GM23338 (cell line): ENCODE measurements at regions not wholly inside any gene's neighbourhood (a gene's known extent, or its start where the extent isn't known, plus 50 kb on each side); places are given as distances from the start of the nearest gene placed in this dataset.

Experiments used
- ATAC-seq: fragments of 200-7000 bp; cut with Tn5 transposase; 3 replicates; pipeline ENCODE4 v1.9.1; 2020
- DNase-seq: peaks from one replicate; pipeline ENCODE4 v3.0.0-alpha.2; 2015; ENCODE audit warnings: low spot score
- H2AFZ ChIP-seq: fragments of 200-600 bp; sonication (generic); 2 replicates; pipeline ENCODE4 v1.8.0; 2016; ENCODE audit warnings: antibody characterized with exemption, mild to moderate bottlenecking, moderate library complexity
- H3F3A ChIP-seq: fragments of 200-600 bp; sonication (generic); replicated peaks from 2 replicates; pipeline ENCODE4 v1.8.0; 2017; ENCODE audit warnings: antibody characterized with exemption, mixed run types, low read depth
- H3K27ac ChIP-seq: fragments of 200-600 bp; sonication (generic); 2 replicates; pipeline ENCODE4 v1.6.1; 2016; ENCODE audit warnings: low read depth
- H3K27me3 ChIP-seq: fragments of 200-600 bp; sonication (generic); 2 replicates; pipeline ENCODE4 v1.8.0; 2016; ENCODE audit warnings: mild to moderate bottlenecking, mixed run types, moderate library complexity; ENCODE audit not compliant: insufficient read depth
- H3K36me3 ChIP-seq: fragments of 200-600 bp; sonication (generic); 2 replicates; pipeline ENCODE4 v1.8.0; 2016; ENCODE audit warnings: mild to moderate bottlenecking; ENCODE audit not compliant: insufficient read depth
- H3K4me1 ChIP-seq: fragments of 200-600 bp; sonication (generic); 2 replicates; pipeline ENCODE4 v1.8.0; 2016; ENCODE audit warnings: mild to moderate bottlenecking, moderate library complexity; ENCODE audit not compliant: insufficient read depth
- H3K4me2 ChIP-seq: fragments of 200-600 bp; sonication (generic); 2 replicates; pipeline ENCODE4 v1.7.1; 2017; ENCODE audit warnings: mixed run types
- H3K4me3 ChIP-seq: fragments of 200-600 bp; sonication (generic); 2 replicates; pipeline ENCODE4 v1.6.1; 2016; ENCODE audit warnings: mixed run types
- H3K79me2 ChIP-seq: fragments of 200-600 bp; sonication (generic); replicated peaks from 2 replicates; pipeline ENCODE4 v1.8.0; 2017; ENCODE audit warnings: mild to moderate bottlenecking; ENCODE audit not compliant: insufficient read depth
- H3K9me2 ChIP-seq: fragments of 200-600 bp; sonication (generic); 2 replicates; pipeline ENCODE4 v1.8.0; 2017; ENCODE audit not compliant: insufficient read depth
- H4K20me1 ChIP-seq: fragments of 200-600 bp; sonication (generic); replicated peaks from 2 replicates; pipeline ENCODE4 v1.8.0; 2017; ENCODE audit warnings: mild to moderate bottlenecking; ENCODE audit not compliant: insufficient read depth
- H3K27ac Mint-ChIP-seq: 2 replicates; pipeline ENCODE4 v1.8.0; 2020; ENCODE audit warnings: inconsistent platforms, mild to moderate bottlenecking, moderate library complexity, mixed read lengths
- H3K27me3 Mint-ChIP-seq: 3 replicates; pipeline ENCODE4 v1.8.0; 2022; ENCODE audit warnings: low read depth, mild to moderate bottlenecking, moderate library complexity, mixed read lengths, inconsistent platforms; ENCODE audit not compliant: insufficient read depth, poor library complexity
- H3K36me3 Mint-ChIP-seq: 3 replicates; pipeline ENCODE4 v1.8.0; 2021; ENCODE audit warnings: low read depth, mild to moderate bottlenecking, inconsistent platforms, moderate library complexity, mixed read lengths
- H3K4me1 Mint-ChIP-seq: 3 replicates; pipeline ENCODE4 v1.8.0; 2020; ENCODE audit warnings: mild to moderate bottlenecking, inconsistent platforms, mixed read lengths
- H3K4me3 Mint-ChIP-seq: 3 replicates; pipeline ENCODE4 v1.8.0; 2021; ENCODE audit warnings: moderate library complexity, mild to moderate bottlenecking, inconsistent platforms, mixed read lengths
- H3K9me3 Mint-ChIP-seq: 3 replicates; pipeline ENCODE4 v1.8.0; 2020; ENCODE audit warnings: moderate library complexity, mild to moderate bottlenecking, inconsistent platforms, mixed read lengths
- CREB1 ChIP-seq: fragments of 250-450 bp; sonication (Bioruptor Pico); IDR thresholded peaks from 2 replicates; pipeline ENCODE4 v1.5.0; 2020; ENCODE audit warnings: low read depth, mild to moderate bottlenecking, moderate library complexity
- EZH2 ChIP-seq: fragments of 200-600 bp; sonication (generic); IDR thresholded peaks from one replicate; pipeline ENCODE4 v1.8.0; 2017; ENCODE audit warnings: antibody characterized with exemption, mild to moderate bottlenecking, low read depth; ENCODE audit not compliant: unreplicated experiment
- EZH2phosphoT487 ChIP-seq: fragments of 200-600 bp; sonication (generic); IDR thresholded peaks from one replicate; pipeline ENCODE4 v1.8.1; 2018; ENCODE audit warnings: antibody characterized with exemption; ENCODE audit not compliant: unreplicated experiment
- JUNB ChIP-seq: IDR thresholded peaks from one replicate; pipeline ENCODE4 v1.6.1; 2016; ENCODE audit warnings: antibody characterized with exemption; ENCODE audit not compliant: unreplicated experiment
- NANOG ChIP-seq: IDR thresholded peaks from 2 replicates; pipeline ENCODE4 v1.6.1; 2016; ENCODE audit warnings: antibody characterized with exemption, borderline replicate concordance
- POLR2AphosphoS5 ChIP-seq: IDR thresholded peaks from 2 replicates; pipeline ENCODE4 v1.6.1; 2016; ENCODE audit warnings: antibody characterized with exemption, low read depth
- REST ChIP-seq: IDR thresholded peaks from one replicate; pipeline ENCODE4 v1.6.1; 2018; ENCODE audit warnings: antibody characterized with exemption; ENCODE audit not compliant: unreplicated experiment
- STAT1 ChIP-seq: IDR thresholded peaks from one replicate; pipeline ENCODE4 v1.6.1; 2016; ENCODE audit warnings: antibody characterized with exemption; ENCODE audit not compliant: unreplicated experiment
- ZNF114 ChIP-seq: fragments of 250-450 bp; sonication (Bioruptor Pico); IDR thresholded peaks from 2 replicates; pipeline ENCODE4 v1.5.0; 2020; ENCODE audit warnings: mild to moderate bottlenecking, moderate library complexity
- ZNF331 ChIP-seq: fragments of 250-450 bp; sonication (Bioruptor Pico); IDR thresholded peaks from 2 replicates; pipeline ENCODE4 v1.5.0; 2020; ENCODE audit warnings: low read depth, mild to moderate bottlenecking, moderate library complexity
- TF ChIP-seq, protein P1 (sequence below): IDR thresholded peaks from 2 replicates; pipeline ENCODE4 v1.6.1; 2016; ENCODE audit warnings: antibody characterized with exemption
- TF ChIP-seq, protein P2 (sequence below): fragments of 250-450 bp; sonication (Bioruptor Pico); IDR thresholded peaks from 2 replicates; pipeline ENCODE4 v1.5.0; 2020; ENCODE audit warnings: mild to moderate bottlenecking, moderate library complexity
- TF ChIP-seq, protein P3 (sequence below), 2 experiments: fragments of 200-600 bp in 1 of 2; sonication (generic) in 1 of 2; conservative IDR thresholded peaks; 2 replicates each; pipeline versions ENCODE4 v1.5.1 to v1.6.1; 2016 to 2017; ENCODE audit warnings: antibody characterized with exemption in 2 of 2, low read depth in 2 of 2, mild to moderate bottlenecking in 2 of 2, moderate library complexity in 1 of 2

- Histone ChIP-seq H3K9me2 (peaks cover 21% of the 10 kb centered on the region), H3K27me3 (no peaks in the 10 kb centered on the region), H3F3A (no peaks in the 10 kb centered on the region), H4K20me1 (no peaks in the 10 kb centered on the region), H3K4me2 (no peak overlapping the region), H3K79me2 (no peaks in the 10 kb centered on the region), H3K4me1 (no peaks in the 10 kb centered on the region), H2AFZ (no peak overlapping the region), H3K4me3 (no peak overlapping the region), H3K36me3 (no peaks in the 10 kb centered on the region), H3K27ac (no peak overlapping the region)
- TF ChIP-seq EZH2 (no peak), CREB1 (CRISPR knock-in tag) (no peak), JUNB (no peak), EZH2phosphoT487 (no peak), ZNF114 (CRISPR knock-in tag) (no peak), ZNF331 (CRISPR knock-in tag) (no peak), NANOG (no peak), REST (no peak), POLR2AphosphoS5 (no peak), STAT1 (no peak)
- TF ChIP-seq, protein P1, sequence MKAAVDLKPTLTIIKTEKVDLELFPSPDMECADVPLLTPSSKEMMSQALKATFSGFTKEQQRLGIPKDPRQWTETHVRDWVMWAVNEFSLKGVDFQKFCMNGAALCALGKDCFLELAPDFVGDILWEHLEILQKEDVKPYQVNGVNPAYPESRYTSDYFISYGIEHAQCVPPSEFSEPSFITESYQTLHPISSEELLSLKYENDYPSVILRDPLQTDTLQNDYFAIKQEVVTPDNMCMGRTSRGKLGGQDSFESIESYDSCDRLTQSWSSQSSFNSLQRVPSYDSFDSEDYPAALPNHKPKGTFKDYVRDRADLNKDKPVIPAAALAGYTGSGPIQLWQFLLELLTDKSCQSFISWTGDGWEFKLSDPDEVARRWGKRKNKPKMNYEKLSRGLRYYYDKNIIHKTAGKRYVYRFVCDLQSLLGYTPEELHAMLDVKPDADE = no peak
- TF ChIP-seq, protein P2, sequence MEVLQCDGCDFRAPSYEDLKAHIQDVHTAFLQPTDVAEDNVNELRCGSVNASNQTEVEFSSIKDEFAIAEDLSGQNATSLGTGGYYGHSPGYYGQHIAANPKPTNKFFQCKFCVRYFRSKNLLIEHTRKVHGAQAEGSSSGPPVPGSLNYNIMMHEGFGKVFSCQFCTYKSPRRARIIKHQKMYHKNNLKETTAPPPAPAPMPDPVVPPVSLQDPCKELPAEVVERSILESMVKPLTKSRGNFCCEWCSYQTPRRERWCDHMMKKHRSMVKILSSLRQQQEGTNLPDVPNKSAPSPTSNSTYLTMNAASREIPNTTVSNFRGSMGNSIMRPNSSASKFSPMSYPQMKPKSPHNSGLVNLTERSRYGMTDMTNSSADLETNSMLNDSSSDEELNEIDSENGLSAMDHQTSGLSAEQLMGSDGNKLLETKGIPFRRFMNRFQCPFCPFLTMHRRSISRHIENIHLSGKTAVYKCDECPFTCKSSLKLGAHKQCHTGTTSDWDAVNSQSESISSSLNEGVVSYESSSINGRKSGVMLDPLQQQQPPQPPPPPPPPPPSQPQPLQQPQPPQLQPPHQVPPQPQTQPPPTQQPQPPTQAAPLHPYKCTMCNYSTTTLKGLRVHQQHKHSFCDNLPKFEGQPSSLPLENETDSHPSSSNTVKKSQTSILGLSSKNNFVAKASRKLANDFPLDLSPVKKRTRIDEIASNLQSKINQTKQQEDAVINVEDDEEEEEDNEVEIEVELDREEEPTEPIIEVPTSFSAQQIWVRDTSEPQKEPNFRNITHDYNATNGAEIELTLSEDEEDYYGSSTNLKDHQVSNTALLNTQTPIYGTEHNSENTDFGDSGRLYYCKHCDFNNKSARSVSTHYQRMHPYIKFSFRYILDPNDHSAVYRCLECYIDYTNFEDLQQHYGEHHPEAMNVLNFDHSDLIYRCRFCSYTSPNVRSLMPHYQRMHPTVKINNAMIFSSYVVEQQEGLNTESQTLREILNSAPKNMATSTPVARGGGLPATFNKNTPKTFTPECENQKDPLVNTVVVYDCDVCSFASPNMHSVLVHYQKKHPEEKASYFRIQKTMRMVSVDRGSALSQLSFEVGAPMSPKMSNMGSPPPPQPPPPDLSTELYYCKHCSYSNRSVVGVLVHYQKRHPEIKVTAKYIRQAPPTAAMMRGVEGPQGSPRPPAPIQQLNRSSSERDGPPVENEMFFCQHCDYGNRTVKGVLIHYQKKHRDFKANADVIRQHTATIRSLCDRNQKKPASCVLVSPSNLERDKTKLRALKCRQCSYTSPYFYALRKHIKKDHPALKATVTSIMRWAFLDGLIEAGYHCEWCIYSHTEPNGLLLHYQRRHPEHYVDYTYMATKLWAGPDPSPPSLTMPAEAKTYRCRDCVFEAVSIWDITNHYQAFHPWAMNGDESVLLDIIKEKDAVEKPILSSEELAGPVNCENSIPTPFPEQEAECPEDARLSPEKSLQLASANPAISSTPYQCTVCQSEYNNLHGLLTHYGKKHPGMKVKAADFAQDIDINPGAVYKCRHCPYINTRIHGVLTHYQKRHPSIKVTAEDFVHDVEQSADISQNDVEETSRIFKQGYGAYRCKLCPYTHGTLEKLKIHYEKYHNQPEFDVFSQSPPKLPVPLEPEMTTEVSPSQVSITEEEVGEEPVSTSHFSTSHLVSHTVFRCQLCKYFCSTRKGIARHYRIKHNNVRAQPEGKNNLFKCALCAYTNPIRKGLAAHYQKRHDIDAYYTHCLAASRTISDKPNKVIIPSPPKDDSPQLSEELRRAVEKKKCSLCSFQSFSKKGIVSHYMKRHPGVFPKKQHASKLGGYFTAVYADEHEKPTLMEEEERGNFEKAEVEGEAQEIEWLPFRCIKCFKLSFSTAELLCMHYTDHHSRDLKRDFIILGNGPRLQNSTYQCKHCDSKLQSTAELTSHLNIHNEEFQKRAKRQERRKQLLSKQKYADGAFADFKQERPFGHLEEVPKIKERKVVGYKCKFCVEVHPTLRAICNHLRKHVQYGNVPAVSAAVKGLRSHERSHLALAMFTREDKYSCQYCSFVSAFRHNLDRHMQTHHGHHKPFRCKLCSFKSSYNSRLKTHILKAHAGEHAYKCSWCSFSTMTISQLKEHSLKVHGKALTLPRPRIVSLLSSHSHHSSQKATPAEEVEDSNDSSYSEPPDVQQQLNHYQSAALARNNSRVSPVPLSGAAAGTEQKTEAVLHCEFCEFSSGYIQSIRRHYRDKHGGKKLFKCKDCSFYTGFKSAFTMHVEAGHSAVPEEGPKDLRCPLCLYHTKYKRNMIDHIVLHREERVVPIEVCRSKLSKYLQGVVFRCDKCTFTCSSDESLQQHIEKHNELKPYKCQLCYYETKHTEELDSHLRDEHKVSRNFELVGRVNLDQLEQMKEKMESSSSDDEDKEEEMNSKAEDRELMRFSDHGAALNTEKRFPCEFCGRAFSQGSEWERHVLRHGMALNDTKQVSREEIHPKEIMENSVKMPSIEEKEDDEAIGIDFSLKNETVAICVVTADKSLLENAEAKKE (CRISPR knock-in tag) = no peak
- TF ChIP-seq, protein P3, sequence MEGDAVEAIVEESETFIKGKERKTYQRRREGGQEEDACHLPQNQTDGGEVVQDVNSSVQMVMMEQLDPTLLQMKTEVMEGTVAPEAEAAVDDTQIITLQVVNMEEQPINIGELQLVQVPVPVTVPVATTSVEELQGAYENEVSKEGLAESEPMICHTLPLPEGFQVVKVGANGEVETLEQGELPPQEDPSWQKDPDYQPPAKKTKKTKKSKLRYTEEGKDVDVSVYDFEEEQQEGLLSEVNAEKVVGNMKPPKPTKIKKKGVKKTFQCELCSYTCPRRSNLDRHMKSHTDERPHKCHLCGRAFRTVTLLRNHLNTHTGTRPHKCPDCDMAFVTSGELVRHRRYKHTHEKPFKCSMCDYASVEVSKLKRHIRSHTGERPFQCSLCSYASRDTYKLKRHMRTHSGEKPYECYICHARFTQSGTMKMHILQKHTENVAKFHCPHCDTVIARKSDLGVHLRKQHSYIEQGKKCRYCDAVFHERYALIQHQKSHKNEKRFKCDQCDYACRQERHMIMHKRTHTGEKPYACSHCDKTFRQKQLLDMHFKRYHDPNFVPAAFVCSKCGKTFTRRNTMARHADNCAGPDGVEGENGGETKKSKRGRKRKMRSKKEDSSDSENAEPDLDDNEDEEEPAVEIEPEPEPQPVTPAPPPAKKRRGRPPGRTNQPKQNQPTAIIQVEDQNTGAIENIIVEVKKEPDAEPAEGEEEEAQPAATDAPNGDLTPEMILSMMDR (conservative IDR thresholded peaks at IDR 0.05; ENCODE audit: low read depth in 2 of 2) = no peak
- Mint-ChIP-seq H3K4me1 (no peaks in the 10 kb centered on the region), H3K27ac (no peak overlapping the region), H3K36me3 (peaks cover 8% of the 10 kb centered on the region), H3K9me3 (peaks cover 76% of the 10 kb centered on the region), H3K4me3 (no peak overlapping the region), H3K27me3 (no peaks in the 10 kb centered on the region)
- DNase-seq (no peak), ATAC-seq (no peak)
These were observed 270.0 kb upstream of the GNPDA2 start for GRCh38 chr4:44996276-44996845.
